ENCODE measurements at regions not wholly inside any gene's neighbourhood (a gene's known extent, or its start where the extent isn't known, plus 50 kb on each side); places are given as distances from the start of the nearest gene placed in this dataset.

GRCh38 chr4:155072417-155072816, 136.0 kb upstream of the NPY2R start:
- DNase-seq (no peak), ATAC-seq (replicated peaks) (no peak)
- Mint-ChIP-seq H3K36me3 (no peaks in the 10 kb centered on the region), H3K4me3 (no peak overlapping the region), H3K27ac (no peak overlapping the region), H3K27me3 (no peaks in the 10 kb centered on the region), H3K4me1 (no peaks in the 10 kb centered on the region), H3K9me3 (peaks cover 2 to 4% of the 10 kb centered on the region in 2 donors)

DNA sequence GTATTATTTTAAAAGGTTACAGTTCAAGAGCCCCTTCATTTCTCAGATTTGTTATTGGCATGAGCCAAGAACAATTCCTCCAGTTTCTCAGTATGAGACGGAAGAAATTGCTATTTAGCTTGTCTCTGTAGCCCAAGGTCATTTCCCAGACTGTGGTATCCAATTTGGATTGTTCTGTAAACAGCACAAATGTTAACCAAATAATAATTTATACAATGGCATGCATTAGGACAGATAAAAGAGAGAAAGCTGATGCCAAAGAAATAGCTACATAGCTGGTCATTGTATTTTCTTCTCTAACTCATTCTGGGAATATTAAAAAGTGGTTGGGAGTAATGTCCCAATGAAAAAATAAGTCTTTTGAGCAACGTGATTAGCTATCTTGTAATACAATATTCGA, 134.6 kb upstream of the NPY2R start:
- H3K4me3 Mint-ChIP-seq = no peak overlapping the region
- H3K36me3 Mint-ChIP-seq = no peaks in the 10 kb centered on the region
- H3K9me3 Mint-ChIP-seq = peaks cover 2% of the 10 kb centered on the region in 2 donors
- H3K27ac Mint-ChIP-seq = no peak overlapping the region
- DNase-seq (no peak), ATAC-seq (replicated peaks) (no peak)
- no peaks in the 10 kb centered on the region for H3K27me3 Mint-ChIP-seq
- no peaks in the 10 kb centered on the region for H3K4me1 Mint-ChIP-seq

DNA sequence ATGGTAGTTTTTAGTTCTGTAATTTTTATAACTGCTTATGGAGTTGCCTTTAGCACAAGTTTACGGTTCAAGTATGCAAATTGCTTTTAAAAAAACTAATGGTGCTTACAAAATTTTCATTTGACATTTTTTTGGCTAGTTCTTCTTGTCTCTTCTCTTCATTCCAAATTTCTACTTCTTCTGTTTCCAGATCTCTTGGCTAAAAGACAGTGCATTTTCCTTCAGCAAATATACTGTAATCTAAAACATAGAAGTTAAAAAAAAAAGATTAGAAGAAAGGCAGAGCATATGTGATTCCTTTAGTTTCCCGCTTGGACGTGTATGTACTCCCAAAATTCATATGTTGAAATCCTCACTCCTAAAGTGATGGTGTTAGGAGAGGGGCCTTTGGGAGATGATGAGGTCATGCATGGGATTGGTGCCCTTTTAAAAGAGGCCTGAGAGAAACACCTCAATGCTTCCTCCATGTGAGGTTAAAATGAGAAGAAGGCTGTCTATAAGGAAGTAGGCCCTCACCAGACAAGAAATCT, 132.1 kb upstream of the NPY2R start:
- DNase-seq = no peak
- Mint-ChIP-seq H3K27ac (no peak overlapping the region), H3K9me3 (peaks cover 0 to 1% of the 10 kb centered on the region in 2 donors), H3K27me3 (no peaks in the 10 kb centered on the region), H3K4me3 (no peak overlapping the region), H3K36me3 (no peaks in the 10 kb centered on the region), H3K4me1 (no peaks in the 10 kb centered on the region)
- no peak for ATAC-seq (replicated peaks)

GRCh38 chr4:155077452-155078229, 130.8 kb upstream of the NPY2R start:
- peaks cover 0 to 1% of the 10 kb centered on the region in 2 donors for H3K9me3 Mint-ChIP-seq
- H3K27me3 Mint-ChIP-seq = no peaks in the 10 kb centered on the region
- H3K27ac Mint-ChIP-seq = no peak overlapping the region
- no peak for ATAC-seq (replicated peaks)
- H3K4me1 Mint-ChIP-seq = no peaks in the 10 kb centered on the region
- H3K36me3 Mint-ChIP-seq = no peaks in the 10 kb centered on the region
- no peak for DNase-seq
- no peak overlapping the region for H3K4me3 Mint-ChIP-seq

- ATAC-seq (replicated peaks) = no peak
- Mint-ChIP-seq H3K4me1 (no peaks in the 10 kb centered on the region), H3K27ac (no peak overlapping the region), H3K4me3 (no peak overlapping the region), H3K36me3 (no peaks in the 10 kb centered on the region), H3K9me3 (peaks cover 0 to 1% of the 10 kb centered on the region in 2 donors), H3K27me3 (no peaks in the 10 kb centered on the region)
- DNase-seq = no peak
Observed at GRCh38 chr4:155079871-155080270, 128.6 kb upstream of the NPY2R start.

- H3K9me3 Mint-ChIP-seq = peaks cover 0 to 1% of the 10 kb centered on the region in 2 donors
Observed at GRCh38 chr4:155081222-155081621, 127.2 kb upstream of the NPY2R start.

GRCh38 chr4:155085843-155086530, 122.4 kb upstream of the NPY2R start:
- Mint-ChIP-seq H3K36me3 (no peaks in the 10 kb centered on the region), H3K4me1 (no peaks in the 10 kb centered on the region), H3K9me3 (no peaks in the 10 kb centered on the region), H3K27me3 (no peaks in the 10 kb centered on the region), H3K27ac (no peak overlapping the region), H3K4me3 (no peak overlapping the region)
- ATAC-seq (replicated peaks) (no peak), DNase-seq (no peak)

More at GRCh38 chr4:155081222-155081621, 127.2 kb upstream of the NPY2R start:
- Mint-ChIP-seq H3K4me3 (no peak overlapping the region), H3K4me1 (no peaks in the 10 kb centered on the region), H3K36me3 (no peaks in the 10 kb centered on the region), H3K27ac (no peak overlapping the region), H3K27me3 (no peaks in the 10 kb centered on the region)
- no peak for DNase-seq
- ATAC-seq (replicated peaks) = no peak

GRCh38 chr4:155094201-155094820, 114.1 kb upstream of the NPY2R start:
- Mint-ChIP-seq H3K27ac (no peak overlapping the region), H3K4me1 (no peaks in the 10 kb centered on the region), H3K36me3 (no peaks in the 10 kb centered on the region), H3K27me3 (no peaks in the 10 kb centered on the region), H3K9me3 (no peaks in the 10 kb centered on the region), H3K4me3 (no peak overlapping the region)
- no peak for DNase-seq
- no peak for ATAC-seq (replicated peaks)

- ATAC-seq (replicated peaks) (no peak), DNase-seq (no peak)
- H3K27ac Mint-ChIP-seq = no peak overlapping the region
- no peak overlapping the region for H3K4me3 Mint-ChIP-seq
- H3K4me1 Mint-ChIP-seq = no peaks in the 10 kb centered on the region
- H3K27me3 Mint-ChIP-seq = no peaks in the 10 kb centered on the region
- H3K9me3 Mint-ChIP-seq = no peaks in the 10 kb centered on the region
- no peaks in the 10 kb centered on the region for H3K36me3 Mint-ChIP-seq
Observed at GRCh38 chr4:155099231-155099630, 109.2 kb upstream of the NPY2R start.

DNA sequence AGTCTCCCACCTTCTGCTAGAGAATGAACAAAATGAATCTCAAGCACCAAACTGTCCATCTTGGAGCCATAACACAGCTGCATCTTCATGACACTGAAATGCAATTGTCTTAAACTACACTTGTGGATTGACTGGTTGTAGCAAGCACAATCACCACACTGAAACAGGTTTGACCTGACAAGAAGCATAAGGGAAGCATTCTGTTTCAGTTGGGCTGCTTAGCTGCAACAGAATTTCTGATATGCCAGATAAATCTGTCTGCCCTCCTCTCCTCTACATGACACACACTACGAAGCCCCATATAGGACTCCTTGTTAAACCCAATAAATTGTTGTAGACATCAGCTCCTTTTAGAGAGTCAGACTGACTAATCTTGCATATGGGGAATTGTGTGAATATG, 101.8 kb upstream of the NPY2R start:
- peaks cover 0 to 1% of the 10 kb centered on the region in 2 donors for H3K9me3 Mint-ChIP-seq

DNA sequence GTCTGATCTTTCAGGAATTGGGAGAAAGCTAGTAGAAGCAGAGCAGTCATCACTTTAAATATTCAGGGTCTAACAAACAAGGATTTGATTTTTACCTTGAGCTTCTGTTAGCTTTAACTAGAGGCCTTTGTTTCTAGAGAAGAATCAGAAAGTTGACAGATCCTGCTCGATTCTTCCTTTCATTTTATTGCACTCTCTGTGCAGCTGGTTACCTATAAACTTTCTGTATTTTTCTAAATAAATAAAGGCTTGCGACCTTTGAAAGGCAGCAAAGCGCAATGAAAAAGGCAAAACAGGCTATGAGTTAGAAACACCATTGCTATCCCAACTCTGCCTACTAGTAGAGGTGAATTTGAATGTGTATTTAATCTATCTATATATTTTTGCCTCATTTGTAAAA, 101.4 kb upstream of the NPY2R start:
- no peak for ATAC-seq (replicated peaks)
- no peak for DNase-seq
- H3K4me3 Mint-ChIP-seq = no peak overlapping the region
- H3K36me3 Mint-ChIP-seq = no peaks in the 10 kb centered on the region
- H3K4me1 Mint-ChIP-seq = no peaks in the 10 kb centered on the region
- no peaks in the 10 kb centered on the region for H3K27me3 Mint-ChIP-seq
- peaks cover 0 to 1% of the 10 kb centered on the region in 2 donors for H3K9me3 Mint-ChIP-seq
- no peak overlapping the region for H3K27ac Mint-ChIP-seq

More for the DNA sequence above, 101.8 kb upstream of the NPY2R start:
- Mint-ChIP-seq H3K27ac (no peak overlapping the region), H3K4me3 (no peak overlapping the region), H3K27me3 (no peaks in the 10 kb centered on the region), H3K36me3 (no peaks in the 10 kb centered on the region), H3K4me1 (no peaks in the 10 kb centered on the region)
- DNase-seq (no peak), ATAC-seq (replicated peaks) (no peak)

DNA sequence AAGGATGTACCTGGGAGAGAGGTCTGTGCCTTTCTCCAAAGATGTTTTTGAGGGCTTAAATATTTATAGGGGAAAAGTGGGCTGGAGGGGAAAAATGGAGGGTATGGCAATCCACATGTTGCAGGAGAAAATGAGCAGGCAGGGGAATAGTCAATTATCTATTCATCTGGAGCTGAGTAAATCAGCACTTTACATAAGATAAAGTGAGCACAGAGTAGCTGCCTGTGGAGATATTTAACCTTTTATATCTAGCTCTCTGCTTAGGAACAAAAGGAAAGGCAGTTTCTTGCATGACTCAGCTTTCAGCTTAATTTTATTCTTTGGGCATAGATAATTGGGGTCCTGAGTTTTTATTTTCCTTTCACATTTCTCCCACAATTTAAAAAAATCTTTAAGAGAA, 93.6 kb upstream of the NPY2R start:
- no peak for ATAC-seq (replicated peaks)
- H3K4me1 Mint-ChIP-seq = no peaks in the 10 kb centered on the region
- H3K27ac Mint-ChIP-seq = no peak overlapping the region
- H3K36me3 Mint-ChIP-seq = peaks cover 0 to 3% of the 10 kb centered on the region in 2 donors
- H3K9me3 Mint-ChIP-seq = peaks cover 7 to 10% of the 10 kb centered on the region in 2 donors
- H3K4me3 Mint-ChIP-seq = no peak overlapping the region
- peaks cover 0 to 7% of the 10 kb centered on the region in 2 donors for H3K27me3 Mint-ChIP-seq
- DNase-seq = no peak

- Mint-ChIP-seq H3K27ac (no peak overlapping the region), H3K4me1 (no peaks in the 10 kb centered on the region), H3K27me3 (no peaks in the 10 kb centered on the region)
Observed at GRCh38 chr4:155119006-155119405, 89.4 kb upstream of the NPY2R start.

DNA sequence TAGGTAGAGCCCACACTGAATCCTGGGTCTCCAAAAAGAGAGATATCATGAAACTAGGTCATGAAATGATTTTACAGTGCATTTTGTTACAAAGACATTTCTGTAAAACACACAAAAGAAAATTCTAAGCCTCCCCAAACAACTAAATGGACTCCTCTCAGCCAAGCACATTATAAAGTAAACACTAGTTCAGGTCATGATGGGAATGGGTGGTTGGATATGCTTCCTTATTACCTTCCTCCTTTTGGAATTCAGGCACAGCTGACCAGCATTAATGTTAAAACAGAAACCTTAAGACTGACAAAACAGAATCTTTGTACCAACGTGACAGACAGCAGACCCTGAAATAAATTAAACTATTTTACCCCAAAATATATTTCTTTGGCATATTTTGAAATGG, 87.9 kb upstream of the NPY2R start:
- Mint-ChIP-seq H3K4me1 (no peaks in the 10 kb centered on the region), H3K4me3 (no peak overlapping the region), H3K36me3 (no peaks in the 10 kb centered on the region), H3K27me3 (no peaks in the 10 kb centered on the region), H3K9me3 (no peaks in the 10 kb centered on the region), H3K27ac (no peak overlapping the region)
- no peak for ATAC-seq (replicated peaks)
- no peak for DNase-seq

More at GRCh38 chr4:155119006-155119405, 89.4 kb upstream of the NPY2R start:
- Mint-ChIP-seq H3K4me3 (no peak overlapping the region), H3K36me3 (no peaks in the 10 kb centered on the region), H3K9me3 (no peaks in the 10 kb centered on the region)
- ATAC-seq (replicated peaks) (no peak), DNase-seq (no peak)

All from stimulated activated naive B cell treated with anti-CD40 and anti-IgM and Interleukin-4, amounts not matched to agents 10 μg/mL and 1 μg/mL and 100 μg/mL, for 72 hours (primary cell).